HL-60 (cell line): ENCODE measurements at regions not wholly inside any gene's neighbourhood (a gene's known extent, or its start where the extent isn't known, plus 50 kb on each side); places are given as distances from the start of the nearest gene placed in this dataset.

Source experiments
- GABPA ChIP-seq: IDR thresholded peaks from 2 replicates; pipeline ENCODE4 v1.6.1; 2012; ENCODE audit warnings: low read depth
- POLR2AphosphoS5 ChIP-seq: IDR thresholded peaks from 2 replicates; pipeline ENCODE4 v1.6.1; 2012; ENCODE audit warnings: low read depth
- SPI1 ChIP-seq: IDR thresholded peaks from 2 replicates; pipeline ENCODE4 v1.6.1; 2012; ENCODE audit warnings: low read depth, mild to moderate bottlenecking, borderline replicate concordance
- TF ChIP-seq, protein P1 (sequence below): IDR thresholded peaks from one replicate; pipeline ENCODE4 v1.5.1; 2011; ENCODE audit warnings: low read length, control low read depth, inconsistent platforms; ENCODE audit not compliant: insufficient read depth
- TF ChIP-seq, protein P2 (sequence below): IDR thresholded peaks from 2 replicates; pipeline ENCODE4 v1.6.1; 2012; ENCODE audit warnings: low read depth; ENCODE audit not compliant: insufficient replicate concordance

DNA sequence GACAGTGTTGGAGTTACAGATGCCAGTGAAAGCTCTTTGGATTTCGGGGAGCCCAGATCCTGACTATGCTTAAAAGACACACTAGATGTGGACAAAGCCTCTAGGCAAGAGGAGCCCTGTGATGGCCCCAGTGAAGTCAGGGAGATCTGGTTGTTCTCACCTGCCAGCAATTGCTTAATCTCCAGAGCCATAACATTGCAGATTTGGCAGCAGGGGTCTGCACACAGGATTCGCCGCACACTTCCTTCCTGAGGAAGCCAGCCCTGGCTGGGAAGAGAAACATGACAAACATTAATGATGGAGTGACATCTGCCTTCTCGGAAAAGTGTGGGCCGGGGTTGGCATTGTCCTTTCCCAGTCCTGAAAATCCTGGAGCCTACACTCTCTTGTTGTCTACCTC lies 65.2 kb upstream of the PHF24 start:
- TF ChIP-seq, protein P1, sequence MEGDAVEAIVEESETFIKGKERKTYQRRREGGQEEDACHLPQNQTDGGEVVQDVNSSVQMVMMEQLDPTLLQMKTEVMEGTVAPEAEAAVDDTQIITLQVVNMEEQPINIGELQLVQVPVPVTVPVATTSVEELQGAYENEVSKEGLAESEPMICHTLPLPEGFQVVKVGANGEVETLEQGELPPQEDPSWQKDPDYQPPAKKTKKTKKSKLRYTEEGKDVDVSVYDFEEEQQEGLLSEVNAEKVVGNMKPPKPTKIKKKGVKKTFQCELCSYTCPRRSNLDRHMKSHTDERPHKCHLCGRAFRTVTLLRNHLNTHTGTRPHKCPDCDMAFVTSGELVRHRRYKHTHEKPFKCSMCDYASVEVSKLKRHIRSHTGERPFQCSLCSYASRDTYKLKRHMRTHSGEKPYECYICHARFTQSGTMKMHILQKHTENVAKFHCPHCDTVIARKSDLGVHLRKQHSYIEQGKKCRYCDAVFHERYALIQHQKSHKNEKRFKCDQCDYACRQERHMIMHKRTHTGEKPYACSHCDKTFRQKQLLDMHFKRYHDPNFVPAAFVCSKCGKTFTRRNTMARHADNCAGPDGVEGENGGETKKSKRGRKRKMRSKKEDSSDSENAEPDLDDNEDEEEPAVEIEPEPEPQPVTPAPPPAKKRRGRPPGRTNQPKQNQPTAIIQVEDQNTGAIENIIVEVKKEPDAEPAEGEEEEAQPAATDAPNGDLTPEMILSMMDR, result no peak
- TF ChIP-seq POLR2AphosphoS5, result no peak
- TF ChIP-seq, protein P2, sequence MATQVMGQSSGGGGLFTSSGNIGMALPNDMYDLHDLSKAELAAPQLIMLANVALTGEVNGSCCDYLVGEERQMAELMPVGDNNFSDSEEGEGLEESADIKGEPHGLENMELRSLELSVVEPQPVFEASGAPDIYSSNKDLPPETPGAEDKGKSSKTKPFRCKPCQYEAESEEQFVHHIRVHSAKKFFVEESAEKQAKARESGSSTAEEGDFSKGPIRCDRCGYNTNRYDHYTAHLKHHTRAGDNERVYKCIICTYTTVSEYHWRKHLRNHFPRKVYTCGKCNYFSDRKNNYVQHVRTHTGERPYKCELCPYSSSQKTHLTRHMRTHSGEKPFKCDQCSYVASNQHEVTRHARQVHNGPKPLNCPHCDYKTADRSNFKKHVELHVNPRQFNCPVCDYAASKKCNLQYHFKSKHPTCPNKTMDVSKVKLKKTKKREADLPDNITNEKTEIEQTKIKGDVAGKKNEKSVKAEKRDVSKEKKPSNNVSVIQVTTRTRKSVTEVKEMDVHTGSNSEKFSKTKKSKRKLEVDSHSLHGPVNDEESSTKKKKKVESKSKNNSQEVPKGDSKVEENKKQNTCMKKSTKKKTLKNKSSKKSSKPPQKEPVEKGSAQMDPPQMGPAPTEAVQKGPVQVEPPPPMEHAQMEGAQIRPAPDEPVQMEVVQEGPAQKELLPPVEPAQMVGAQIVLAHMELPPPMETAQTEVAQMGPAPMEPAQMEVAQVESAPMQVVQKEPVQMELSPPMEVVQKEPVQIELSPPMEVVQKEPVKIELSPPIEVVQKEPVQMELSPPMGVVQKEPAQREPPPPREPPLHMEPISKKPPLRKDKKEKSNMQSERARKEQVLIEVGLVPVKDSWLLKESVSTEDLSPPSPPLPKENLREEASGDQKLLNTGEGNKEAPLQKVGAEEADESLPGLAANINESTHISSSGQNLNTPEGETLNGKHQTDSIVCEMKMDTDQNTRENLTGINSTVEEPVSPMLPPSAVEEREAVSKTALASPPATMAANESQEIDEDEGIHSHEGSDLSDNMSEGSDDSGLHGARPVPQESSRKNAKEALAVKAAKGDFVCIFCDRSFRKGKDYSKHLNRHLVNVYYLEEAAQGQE, result no peak
- TF ChIP-seq GABPA, result no peak
- no peak for TF ChIP-seq SPI1
